ENCODE measurements at regions not wholly inside any gene's neighbourhood (a gene's known extent, or its start where the extent isn't known, plus 50 kb on each side); places are given as distances from the start of the nearest gene placed in this dataset.
A peak's percentile ranks its signal among the peaks of the same experiment; 100 is the strongest.

- Mint-ChIP-seq H3K4me1 (ENCODE audit: low read depth) (peaks cover 21% of the 10 kb centered on the region), H3K27ac (peak overlapping the region; percentile 5), H3K27me3 (no peaks in the 10 kb centered on the region), H3K9me3 (no peaks in the 10 kb centered on the region), H3K36me3 (ENCODE audit: low read depth) (no peaks in the 10 kb centered on the region), H3K4me3 (no peak overlapping the region)
- intact Hi-C loops (cut with micrococcal nuclease): no loop called here
- no peak for TF ChIP-seq CTCF (IDR thresholded peaks at IDR 0.05)
- no peak for DNase-seq
- ChIA-PET CTCF (interaction anchor here (1.5 kb wide), 1 partner anchor 45 kb away, joined by 4 read pairs; no protein-coding TSS in a partner anchor), POLR2A (no interaction called here)
- peak; percentile 17 for ATAC-seq
These were observed 291.7 kb upstream of the NPVF start for GRCh38 chr7:25520017-25520416.

DNA sequence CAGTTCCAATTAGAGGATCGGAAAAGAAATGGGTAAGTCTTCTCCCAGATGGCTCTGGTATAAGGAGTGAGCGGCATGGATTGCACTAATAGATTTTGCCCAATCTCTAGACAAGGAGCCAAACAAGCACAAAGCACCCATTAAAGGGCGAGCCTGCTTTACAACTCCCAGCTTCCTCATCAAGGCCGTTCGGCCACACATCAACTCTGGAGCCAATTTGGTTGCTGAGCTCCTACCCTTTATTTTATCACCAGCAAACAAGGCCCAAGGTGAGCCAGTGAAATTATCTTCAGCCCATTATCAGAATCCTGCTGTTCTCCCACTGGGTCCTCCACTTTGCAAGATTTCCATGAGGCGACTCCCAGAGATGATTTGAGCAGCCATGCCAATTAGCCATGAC is 292.2 kb upstream of the NPVF start:
- no peak overlapping the region for H3K4me3 Mint-ChIP-seq
- H3K9me3 Mint-ChIP-seq: no peaks in the 10 kb centered on the region
- no peak for TF ChIP-seq CTCF (IDR thresholded peaks at IDR 0.05)
- no peak for DNase-seq
- peaks cover 21% of the 10 kb centered on the region for H3K4me1 Mint-ChIP-seq (ENCODE audit: low read depth)
- H3K27me3 Mint-ChIP-seq: no peaks in the 10 kb centered on the region
- ChIA-PET CTCF (interaction anchor here (1.5 kb wide), 1 partner anchor 45 kb away, joined by 4 read pairs; no protein-coding TSS in a partner anchor), POLR2A (no interaction called here)
- no peak for ATAC-seq
- no peaks in the 10 kb centered on the region for H3K36me3 Mint-ChIP-seq (ENCODE audit: low read depth)
- intact Hi-C loops (cut with micrococcal nuclease): no loop called here
- H3K27ac Mint-ChIP-seq: peak overlapping the region; percentile 5

DNA sequence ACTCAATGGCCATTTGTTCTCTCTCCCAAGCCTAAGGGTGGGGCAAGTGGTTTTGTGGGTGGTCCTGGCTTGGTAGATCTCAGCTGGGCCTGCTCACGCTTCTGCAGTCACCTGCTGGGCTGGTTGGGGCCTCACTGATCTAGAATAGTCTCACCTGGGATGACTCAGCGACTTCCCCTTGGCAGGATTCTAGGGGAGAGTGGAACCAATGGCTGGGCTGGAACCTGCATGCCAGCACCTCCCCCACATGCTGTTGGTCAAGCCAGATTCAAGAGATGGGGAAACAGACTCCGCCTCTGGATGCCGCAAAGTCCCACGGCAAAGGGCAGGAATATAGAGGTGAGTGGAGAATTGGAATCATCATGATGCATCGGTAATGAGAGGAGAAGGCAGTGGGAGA is 292.9 kb upstream of the NPVF start:
- ATAC-seq: no peak
- no peak for DNase-seq
- CTCF ChIA-PET: no interaction called here
- Mint-ChIP-seq H3K27ac (no peak overlapping the region), H3K36me3 (ENCODE audit: low read depth) (no peaks in the 10 kb centered on the region), H3K4me3 (no peak overlapping the region), H3K4me1 (ENCODE audit: low read depth) (peaks cover 21% of the 10 kb centered on the region), H3K27me3 (no peaks in the 10 kb centered on the region), H3K9me3 (no peaks in the 10 kb centered on the region)
- no peak for TF ChIP-seq CTCF (IDR thresholded peaks at IDR 0.05)
- intact Hi-C loops (cut with micrococcal nuclease): no loop called here
- POLR2A ChIA-PET: interaction anchor here (0.6 kb wide), 1 partner anchor 48 kb away, joined by 3 read pairs; no protein-coding TSS in a partner anchor

GRCh38 chr7:25522727-25523126 is 294.4 kb upstream of the NPVF start:
- Mint-ChIP-seq H3K27me3 (no peaks in the 10 kb centered on the region), H3K4me1 (ENCODE audit: low read depth) (peaks cover 21% of the 10 kb centered on the region), H3K36me3 (ENCODE audit: low read depth) (no peaks in the 10 kb centered on the region), H3K27ac (peak overlapping the region; percentile 9), H3K9me3 (no peaks in the 10 kb centered on the region), H3K4me3 (no peak overlapping the region)
- DNase-seq: no peak
- intact Hi-C loops (cut with micrococcal nuclease): no loop called here
- CTCF ChIA-PET: no interaction called here
- no peak for TF ChIP-seq CTCF (IDR thresholded peaks at IDR 0.05)
- ATAC-seq: no peak
- POLR2A ChIA-PET: no interaction called here

DNA sequence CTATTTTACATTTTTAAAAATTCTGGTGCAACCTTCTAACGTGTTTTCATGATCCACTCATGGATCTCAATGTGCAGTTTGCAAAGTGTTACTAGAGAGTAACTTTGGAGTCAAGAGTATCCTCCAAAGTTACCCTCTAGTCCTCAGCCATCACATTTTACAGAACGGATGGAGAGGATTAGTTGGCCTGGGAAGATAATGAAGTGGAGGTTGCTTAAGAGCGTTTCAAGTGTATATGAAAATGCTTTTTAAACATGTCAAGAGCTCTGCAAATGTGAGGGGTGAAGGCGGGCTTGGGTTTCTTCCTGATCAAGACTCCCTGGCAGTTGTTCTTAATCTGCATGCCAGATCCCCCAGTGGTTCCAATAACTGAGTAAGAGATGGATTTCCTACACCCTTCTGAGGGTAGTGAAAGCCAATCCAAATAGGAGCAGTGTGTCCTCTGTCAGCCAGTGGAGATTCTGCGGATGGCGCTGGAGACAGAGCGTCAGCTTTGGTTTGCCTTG is 299.4 kb upstream of the NPVF start:
- H3K27ac Mint-ChIP-seq: no peak overlapping the region
- no peak overlapping the region for H3K4me3 Mint-ChIP-seq
- H3K4me1 Mint-ChIP-seq (ENCODE audit: low read depth): peaks cover 3% of the 10 kb centered on the region
- no peak for TF ChIP-seq CTCF (IDR thresholded peaks at IDR 0.05)
- no peak for DNase-seq
- H3K27me3 Mint-ChIP-seq: no peaks in the 10 kb centered on the region
- ATAC-seq: no peak
- POLR2A ChIA-PET: no interaction called here
- CTCF ChIA-PET: no interaction called here
- intact Hi-C loops (cut with micrococcal nuclease): no loop called here
- H3K36me3 Mint-ChIP-seq (ENCODE audit: low read depth): no peaks in the 10 kb centered on the region
- no peaks in the 10 kb centered on the region for H3K9me3 Mint-ChIP-seq

All from activated CD8-positive, alpha-beta T cell treated with anti-CD3 and anti-CD28 coated beads for 36 hours (primary cell).